ENCODE measurements at regions not wholly inside any gene's neighbourhood (a gene's known extent, or its start where the extent isn't known, plus 50 kb on each side); places are given as distances from the start of the nearest gene placed in this dataset.

DNA sequence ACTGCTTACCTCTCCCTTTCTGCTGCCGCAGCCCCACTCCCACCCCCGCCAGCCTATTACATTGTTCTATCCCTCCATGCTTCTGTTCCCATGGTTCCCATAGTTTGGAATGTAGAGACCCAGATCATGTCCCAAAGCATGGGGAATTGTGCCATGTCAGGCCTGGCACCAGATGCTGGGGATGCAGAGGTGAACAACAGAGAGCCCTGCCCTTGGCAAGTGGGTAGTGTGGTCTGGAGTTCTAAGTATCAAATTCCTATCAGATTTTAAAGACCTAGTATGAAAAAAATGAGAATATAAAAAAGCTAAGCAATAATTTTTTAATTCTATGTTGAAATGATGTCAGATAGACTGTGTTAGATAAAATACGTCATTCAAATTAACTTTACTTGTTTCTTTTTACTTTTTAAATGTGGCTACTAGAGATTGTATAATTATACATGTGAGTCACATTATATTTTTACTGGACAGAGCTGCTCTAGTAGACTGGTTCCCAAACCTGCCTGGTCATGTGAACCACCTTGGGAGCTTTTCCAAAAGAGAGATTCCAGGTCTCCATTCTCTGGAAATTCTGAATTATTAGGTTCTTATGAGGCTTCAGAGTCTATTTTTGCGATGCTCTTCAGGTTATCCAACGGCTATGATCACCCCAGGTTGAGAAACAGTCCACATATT is 113.0 kb upstream of the DAB1 start:
- TF ChIP-seq CTCF (IDR thresholded peaks at IDR 0.05) (no peak), ZFX (IDR thresholded peaks at IDR 0.05; ENCODE audit: borderline replicate concordance) (no peak)

All from 22Rv1 (cell line).